HL-60 (cell line): ENCODE measurements at regions not wholly inside any gene's neighbourhood (a gene's known extent, or its start where the extent isn't known, plus 50 kb on each side); places are given as distances from the start of the nearest gene placed in this dataset.

Experiments
- GABPA ChIP-seq: IDR thresholded peaks from 2 replicates; pipeline ENCODE4 v1.6.1; 2012; ENCODE audit warnings: low read depth
- POLR2AphosphoS5 ChIP-seq: IDR thresholded peaks from 2 replicates; pipeline ENCODE4 v1.6.1; 2012; ENCODE audit warnings: low read depth
- TF ChIP-seq, protein P1 (sequence below): IDR thresholded peaks from one replicate; pipeline ENCODE4 v1.5.1; 2011; ENCODE audit warnings: low read length, control low read depth, inconsistent platforms; ENCODE audit not compliant: insufficient read depth

GRCh38 chr11:93604008-93604660, 57.3 kb upstream of the CEP295 start:
- TF ChIP-seq, protein P1, sequence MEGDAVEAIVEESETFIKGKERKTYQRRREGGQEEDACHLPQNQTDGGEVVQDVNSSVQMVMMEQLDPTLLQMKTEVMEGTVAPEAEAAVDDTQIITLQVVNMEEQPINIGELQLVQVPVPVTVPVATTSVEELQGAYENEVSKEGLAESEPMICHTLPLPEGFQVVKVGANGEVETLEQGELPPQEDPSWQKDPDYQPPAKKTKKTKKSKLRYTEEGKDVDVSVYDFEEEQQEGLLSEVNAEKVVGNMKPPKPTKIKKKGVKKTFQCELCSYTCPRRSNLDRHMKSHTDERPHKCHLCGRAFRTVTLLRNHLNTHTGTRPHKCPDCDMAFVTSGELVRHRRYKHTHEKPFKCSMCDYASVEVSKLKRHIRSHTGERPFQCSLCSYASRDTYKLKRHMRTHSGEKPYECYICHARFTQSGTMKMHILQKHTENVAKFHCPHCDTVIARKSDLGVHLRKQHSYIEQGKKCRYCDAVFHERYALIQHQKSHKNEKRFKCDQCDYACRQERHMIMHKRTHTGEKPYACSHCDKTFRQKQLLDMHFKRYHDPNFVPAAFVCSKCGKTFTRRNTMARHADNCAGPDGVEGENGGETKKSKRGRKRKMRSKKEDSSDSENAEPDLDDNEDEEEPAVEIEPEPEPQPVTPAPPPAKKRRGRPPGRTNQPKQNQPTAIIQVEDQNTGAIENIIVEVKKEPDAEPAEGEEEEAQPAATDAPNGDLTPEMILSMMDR: no peak
- no peak for TF ChIP-seq GABPA
- TF ChIP-seq POLR2AphosphoS5: no peak
